ENCODE measurements at regions not wholly inside any gene's neighbourhood (a gene's known extent, or its start where the extent isn't known, plus 50 kb on each side); places are given as distances from the start of the nearest gene placed in this dataset.
"Not testable (repeated sequence)": the region's sequence is repeated elsewhere in the genome, so short reads cannot be mapped to it uniquely, and the experiment has no call there.

- H3K36me3 Mint-ChIP-seq (ENCODE audit: low read depth); intact Hi-C loops (cut with micrococcal nuclease); H3K27ac Mint-ChIP-seq; H3K27me3 Mint-ChIP-seq (ENCODE audit: low read depth); H3K9me3 Mint-ChIP-seq; H3K4me3 Mint-ChIP-seq (ENCODE audit: low read depth); DNase-seq (ENCODE audit: low spot score); H3K4me1 Mint-ChIP-seq (ENCODE audit: low read depth): not testable (repeated sequence)
These were observed 54.0 kb upstream of the WWC2 start for GRCh38 chr4:183044924-183045640.

- no peak overlapping the region for H3K27ac Mint-ChIP-seq
- no peaks in the 10 kb centered on the region for H3K4me1 Mint-ChIP-seq (ENCODE audit: low read depth)
- H3K36me3 Mint-ChIP-seq (ENCODE audit: low read depth) = no peaks in the 10 kb centered on the region
- no peaks in the 10 kb centered on the region for H3K9me3 Mint-ChIP-seq
- no peak overlapping the region for H3K4me3 Mint-ChIP-seq (ENCODE audit: low read depth)
- intact Hi-C loops (cut with micrococcal nuclease) = no loop called here
- DNase-seq (ENCODE audit: low spot score) = no peak
- peaks cover 3% of the 10 kb centered on the region for H3K27me3 Mint-ChIP-seq (ENCODE audit: low read depth)
These were observed 60.6 kb upstream of the WWC2 start for GRCh38 chr4:183038436-183038835.

- Mint-ChIP-seq H3K4me3 (ENCODE audit: low read depth) (no peak overlapping the region), H3K27ac (no peak overlapping the region), H3K9me3 (no peaks in the 10 kb centered on the region), H3K4me1 (ENCODE audit: low read depth) (no peaks in the 10 kb centered on the region), H3K36me3 (ENCODE audit: low read depth) (no peaks in the 10 kb centered on the region), H3K27me3 (ENCODE audit: low read depth) (peaks cover 3% of the 10 kb centered on the region)
- intact Hi-C loops (cut with micrococcal nuclease) = no loop called here
- no peak for DNase-seq (ENCODE audit: low spot score)
These were observed 63.2 kb upstream of the WWC2 start for GRCh38 chr4:183035726-183036415.

GRCh38 chr4:183035256-183035655 is 63.8 kb upstream of the WWC2 start:
- Mint-ChIP-seq H3K27ac (no peak overlapping the region), H3K9me3 (no peaks in the 10 kb centered on the region), H3K4me1 (ENCODE audit: low read depth) (no peaks in the 10 kb centered on the region), H3K4me3 (ENCODE audit: low read depth) (no peak overlapping the region), H3K27me3 (ENCODE audit: low read depth) (peaks cover 3% of the 10 kb centered on the region), H3K36me3 (ENCODE audit: low read depth) (no peaks in the 10 kb centered on the region)
- no peak for DNase-seq (ENCODE audit: low spot score)
- intact Hi-C loops (cut with micrococcal nuclease) = no loop called here

GRCh38 chr4:183030823-183031222 is 68.2 kb upstream of the WWC2 start:
- no peak for DNase-seq (ENCODE audit: low spot score)
- Mint-ChIP-seq H3K27ac (no peak overlapping the region), H3K4me3 (ENCODE audit: low read depth) (no peak overlapping the region), H3K4me1 (ENCODE audit: low read depth) (no peaks in the 10 kb centered on the region), H3K36me3 (ENCODE audit: low read depth) (no peaks in the 10 kb centered on the region), H3K9me3 (no peaks in the 10 kb centered on the region), H3K27me3 (ENCODE audit: low read depth) (no peaks in the 10 kb centered on the region)
- intact Hi-C loops (cut with micrococcal nuclease) = no loop called here

GRCh38 chr4:183030309-183030708 is 68.7 kb upstream of the WWC2 start:
- Mint-ChIP-seq H3K4me3 (ENCODE audit: low read depth) (no peak overlapping the region), H3K9me3 (no peaks in the 10 kb centered on the region), H3K27ac (no peak overlapping the region), H3K27me3 (ENCODE audit: low read depth) (no peaks in the 10 kb centered on the region), H3K36me3 (ENCODE audit: low read depth) (no peaks in the 10 kb centered on the region), H3K4me1 (ENCODE audit: low read depth) (no peaks in the 10 kb centered on the region)
- no peak for DNase-seq (ENCODE audit: low spot score)
- intact Hi-C loops (cut with micrococcal nuclease) = no loop called here

GRCh38 chr4:183029365-183029764 is 69.7 kb upstream of the WWC2 start:
- Mint-ChIP-seq H3K36me3 (ENCODE audit: low read depth) (no peaks in the 10 kb centered on the region), H3K4me3 (ENCODE audit: low read depth) (no peak overlapping the region), H3K9me3 (no peaks in the 10 kb centered on the region), H3K27me3 (ENCODE audit: low read depth) (no peaks in the 10 kb centered on the region), H3K4me1 (ENCODE audit: low read depth) (no peaks in the 10 kb centered on the region), H3K27ac (no peak overlapping the region)
- DNase-seq (ENCODE audit: low spot score) = no peak
- intact Hi-C loops (cut with micrococcal nuclease) = no loop called here

- Mint-ChIP-seq H3K27me3 (ENCODE audit: low read depth) (no peaks in the 10 kb centered on the region), H3K4me3 (ENCODE audit: low read depth) (no peak overlapping the region), H3K9me3 (no peaks in the 10 kb centered on the region), H3K4me1 (ENCODE audit: low read depth) (no peaks in the 10 kb centered on the region), H3K36me3 (ENCODE audit: low read depth) (no peaks in the 10 kb centered on the region), H3K27ac (no peak overlapping the region)
- intact Hi-C loops (cut with micrococcal nuclease) = no loop called here
- DNase-seq (ENCODE audit: low spot score) = no peak
These were observed 72.4 kb upstream of the WWC2 start for GRCh38 chr4:183026701-183027100.

GRCh38 chr4:183022617-183023016 is 76.4 kb upstream of the WWC2 start:
- Mint-ChIP-seq H3K9me3 (no peaks in the 10 kb centered on the region), H3K36me3 (ENCODE audit: low read depth) (no peaks in the 10 kb centered on the region), H3K27me3 (ENCODE audit: low read depth) (no peaks in the 10 kb centered on the region), H3K4me1 (ENCODE audit: low read depth) (no peaks in the 10 kb centered on the region), H3K27ac (no peak overlapping the region), H3K4me3 (ENCODE audit: low read depth) (no peak overlapping the region)
- intact Hi-C loops (cut with micrococcal nuclease) = no loop called here
- no peak for DNase-seq (ENCODE audit: low spot score)

GRCh38 chr4:183017962-183018361 is 81.1 kb upstream of the WWC2 start:
- intact Hi-C loops (cut with micrococcal nuclease) = no loop called here
- no peak overlapping the region for H3K27ac Mint-ChIP-seq

GRCh38 chr4:183014361-183015084 is 84.5 kb upstream of the WWC2 start:
- no peak overlapping the region for H3K4me3 Mint-ChIP-seq (ENCODE audit: low read depth)
- no peaks in the 10 kb centered on the region for H3K36me3 Mint-ChIP-seq (ENCODE audit: low read depth)
- DNase-seq (ENCODE audit: low spot score) = no peak
- intact Hi-C loops (cut with micrococcal nuclease) = no loop called here
- no peaks in the 10 kb centered on the region for H3K4me1 Mint-ChIP-seq (ENCODE audit: low read depth)
- H3K27ac Mint-ChIP-seq = no peak overlapping the region
- no peaks in the 10 kb centered on the region for H3K9me3 Mint-ChIP-seq
- H3K27me3 Mint-ChIP-seq (ENCODE audit: low read depth) = peaks cover 3% of the 10 kb centered on the region

More at GRCh38 chr4:183017962-183018361, 81.1 kb upstream of the WWC2 start:
- Mint-ChIP-seq H3K27me3 (ENCODE audit: low read depth) (no peaks in the 10 kb centered on the region), H3K4me3 (ENCODE audit: low read depth) (no peak overlapping the region), H3K4me1 (ENCODE audit: low read depth) (no peaks in the 10 kb centered on the region), H3K36me3 (ENCODE audit: low read depth) (no peaks in the 10 kb centered on the region), H3K9me3 (no peaks in the 10 kb centered on the region)
- no peak for DNase-seq (ENCODE audit: low spot score)

- no peaks in the 10 kb centered on the region for H3K36me3 Mint-ChIP-seq (ENCODE audit: low read depth)
- DNase-seq (ENCODE audit: low spot score) = no peak
- no peak overlapping the region for H3K4me3 Mint-ChIP-seq (ENCODE audit: low read depth)
- H3K27me3 Mint-ChIP-seq (ENCODE audit: low read depth) = peaks cover 3% of the 10 kb centered on the region
- no peak overlapping the region for H3K27ac Mint-ChIP-seq
- H3K4me1 Mint-ChIP-seq (ENCODE audit: low read depth) = no peaks in the 10 kb centered on the region
- intact Hi-C loops (cut with micrococcal nuclease) = no loop called here
- H3K9me3 Mint-ChIP-seq = no peaks in the 10 kb centered on the region
These were observed 85.4 kb upstream of the WWC2 start for GRCh38 chr4:183013730-183014002.

All from activated T-helper 2 cell treated with anti-CD3 and anti-CD28 coated beads, Interferon-gamma antibody, Interleukin-2, Interleukin-4, amounts not matched to agents 10 μg/mL and 5 μg/mL and 100 μg/mL, durations not matched to agents 14 hours and 24 hours and 36 hours (primary cell).